ENCODE measurements at regions not wholly inside any gene's neighbourhood (a gene's known extent, or its start where the extent isn't known, plus 50 kb on each side); places are given as distances from the start of the nearest gene placed in this dataset.

- Histone ChIP-seq H3K27ac (ENCODE audit: low read depth, low read length) (no peak overlapping the region), H3K36me3 (ENCODE audit: control insufficient read depth in 1 of 2, insufficient read depth in 2 of 2, low read length in 2 of 2) (no peaks in the 10 kb centered on the region), H3K27me3 (ENCODE audit: control insufficient read depth in 1 of 2, insufficient read depth in 2 of 2, low read length in 2 of 2) (no peaks in the 10 kb centered on the region), H3K9ac (ENCODE audit: low read depth in 1 of 2, low read length in 2 of 2) (no peak overlapping the region), H3K4me1 (ENCODE audit: control insufficient read depth in 1 of 2, insufficient read depth in 2 of 2, low read length in 2 of 2) (no peaks in the 10 kb centered on the region), H3K4me3 (ENCODE audit: low read depth in 1 of 2, low read length in 2 of 2) (no peak overlapping the region), H3K9me3 (ENCODE audit: control insufficient read depth in 1 of 2, low read length in 2 of 2) (peaks cover 0 to 5% of the 10 kb centered on the region in 2 donors)
Measured at GRCh38 chr22:49608660-49609059, 219.0 kb downstream of the BRD1 start.

- H3K27me3 ChIP-seq (ENCODE audit: control insufficient read depth in 1 of 2, insufficient read depth in 2 of 2, low read length in 2 of 2) = no peaks in the 10 kb centered on the region
- H3K36me3 ChIP-seq (ENCODE audit: control insufficient read depth in 1 of 2, insufficient read depth in 2 of 2, low read length in 2 of 2) = no peaks in the 10 kb centered on the region
- H3K27ac ChIP-seq (ENCODE audit: low read depth, low read length) = no peak overlapping the region
- H3K4me1 ChIP-seq (ENCODE audit: control insufficient read depth in 1 of 2, insufficient read depth in 2 of 2, low read length in 2 of 2) = no peaks in the 10 kb centered on the region
- H3K9ac ChIP-seq (ENCODE audit: low read depth in 1 of 2, low read length in 2 of 2) = no peak overlapping the region
- no peak overlapping the region for H3K4me3 ChIP-seq (ENCODE audit: low read depth in 1 of 2, low read length in 2 of 2)
- peaks cover 0 to 5% of the 10 kb centered on the region in 2 donors for H3K9me3 ChIP-seq (ENCODE audit: control insufficient read depth in 1 of 2, low read length in 2 of 2)
Measured at GRCh38 chr22:49608228-49608627, 219.4 kb downstream of the BRD1 start.

DNA sequence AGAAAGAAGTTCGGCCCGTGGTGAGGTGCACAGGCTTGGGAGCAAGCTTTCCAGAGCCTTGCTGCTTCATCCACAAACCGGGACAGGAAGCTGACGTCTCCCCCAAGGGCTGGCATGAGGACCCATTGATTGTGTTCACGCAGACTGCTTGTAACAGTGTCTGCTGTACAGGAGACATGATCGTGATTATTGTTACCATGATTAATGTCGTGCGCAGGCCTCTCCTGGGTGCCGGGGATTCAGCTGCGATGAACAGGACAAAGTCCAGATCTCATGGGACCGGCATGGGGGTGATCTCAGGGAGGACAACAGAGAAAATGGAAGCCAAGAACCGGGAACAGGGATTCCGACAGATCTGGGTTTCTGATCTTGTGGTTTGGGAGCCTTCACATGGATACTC is 219.9 kb downstream of the BRD1 start:
- Histone ChIP-seq H3K9me3 (ENCODE audit: control insufficient read depth in 1 of 2, low read length in 2 of 2) (peaks cover 0 to 5% of the 10 kb centered on the region in 2 donors), H3K4me1 (ENCODE audit: control insufficient read depth in 1 of 2, insufficient read depth in 2 of 2, low read length in 2 of 2) (no peaks in the 10 kb centered on the region), H3K27me3 (ENCODE audit: control insufficient read depth in 1 of 2, insufficient read depth in 2 of 2, low read length in 2 of 2) (no peaks in the 10 kb centered on the region), H3K27ac (ENCODE audit: low read depth, low read length) (no peak overlapping the region), H3K4me3 (ENCODE audit: low read depth in 1 of 2, low read length in 2 of 2) (no peak overlapping the region), H3K36me3 (ENCODE audit: control insufficient read depth in 1 of 2, insufficient read depth in 2 of 2, low read length in 2 of 2) (no peaks in the 10 kb centered on the region), H3K9ac (ENCODE audit: low read depth in 1 of 2, low read length in 2 of 2) (no peak overlapping the region)

- Histone ChIP-seq H3K9me3 (ENCODE audit: control insufficient read depth in 1 of 2, low read length in 2 of 2) (peaks cover 0 to 5% of the 10 kb centered on the region in 2 donors), H3K36me3 (ENCODE audit: control insufficient read depth in 1 of 2, insufficient read depth in 2 of 2, low read length in 2 of 2) (no peaks in the 10 kb centered on the region), H3K9ac (ENCODE audit: low read depth in 1 of 2, low read length in 2 of 2) (no peak overlapping the region), H3K4me1 (ENCODE audit: control insufficient read depth in 1 of 2, insufficient read depth in 2 of 2, low read length in 2 of 2) (no peaks in the 10 kb centered on the region), H3K27me3 (ENCODE audit: control insufficient read depth in 1 of 2, insufficient read depth in 2 of 2, low read length in 2 of 2) (no peaks in the 10 kb centered on the region), H3K4me3 (ENCODE audit: low read depth in 1 of 2, low read length in 2 of 2) (no peak overlapping the region), H3K27ac (ENCODE audit: low read depth, low read length) (no peak overlapping the region)
Measured at GRCh38 chr22:49606562-49607290, 220.9 kb downstream of the BRD1 start.

DNA sequence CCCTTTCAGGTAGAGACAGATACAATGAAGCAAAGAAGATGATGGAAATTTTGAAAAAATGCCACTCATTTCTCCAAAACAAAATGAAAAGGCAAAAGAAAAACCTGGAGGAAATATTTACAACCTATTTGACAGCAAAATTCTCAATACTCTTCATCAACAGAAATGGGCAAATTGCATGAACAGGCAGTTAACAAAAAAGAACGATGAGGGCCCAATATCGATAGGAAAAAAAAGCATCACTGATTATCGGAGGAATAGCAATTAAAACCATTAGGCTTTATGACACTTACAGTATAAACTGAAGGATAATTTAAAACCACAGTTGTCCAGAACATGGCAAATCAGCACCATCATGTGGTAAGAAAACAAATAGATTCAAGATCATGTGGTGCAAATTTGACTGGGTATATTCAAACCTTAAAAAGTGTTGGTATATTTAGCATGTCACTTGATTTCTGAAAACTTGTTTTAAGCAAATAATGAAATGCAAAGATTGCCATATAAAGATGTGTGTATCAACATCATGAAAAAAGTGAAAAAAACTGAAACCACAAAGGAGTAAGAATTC is 222.9 kb downstream of the BRD1 start:
- H3K9me3 ChIP-seq (ENCODE audit: control insufficient read depth in 1 of 2, low read length in 2 of 2) = peaks cover 0 to 5% of the 10 kb centered on the region in 2 donors
- no peak overlapping the region for H3K27ac ChIP-seq (ENCODE audit: low read depth, low read length)
- H3K4me1 ChIP-seq (ENCODE audit: control insufficient read depth in 1 of 2, insufficient read depth in 2 of 2, low read length in 2 of 2) = no peaks in the 10 kb centered on the region
- H3K36me3 ChIP-seq (ENCODE audit: control insufficient read depth in 1 of 2, insufficient read depth in 2 of 2, low read length in 2 of 2) = no peaks in the 10 kb centered on the region
- no peaks in the 10 kb centered on the region for H3K27me3 ChIP-seq (ENCODE audit: control insufficient read depth in 1 of 2, insufficient read depth in 2 of 2, low read length in 2 of 2)
- H3K4me3 ChIP-seq (ENCODE audit: low read depth in 1 of 2, low read length in 2 of 2) = no peak overlapping the region
- H3K9ac ChIP-seq (ENCODE audit: low read depth in 1 of 2, low read length in 2 of 2) = no peak overlapping the region

GRCh38 chr22:49603016-49603415 is 224.7 kb downstream of the BRD1 start:
- Histone ChIP-seq H3K9ac (ENCODE audit: low read depth in 1 of 2, low read length in 2 of 2) (no peak overlapping the region), H3K4me1 (ENCODE audit: control insufficient read depth in 1 of 2, insufficient read depth in 2 of 2, low read length in 2 of 2) (no peaks in the 10 kb centered on the region), H3K9me3 (ENCODE audit: control insufficient read depth in 1 of 2, low read length in 2 of 2) (peaks cover 0 to 5% of the 10 kb centered on the region in 2 donors), H3K27ac (ENCODE audit: low read depth, low read length) (no peak overlapping the region), H3K36me3 (ENCODE audit: control insufficient read depth in 1 of 2, insufficient read depth in 2 of 2, low read length in 2 of 2) (no peaks in the 10 kb centered on the region), H3K27me3 (ENCODE audit: control insufficient read depth in 1 of 2, insufficient read depth in 2 of 2, low read length in 2 of 2) (no peaks in the 10 kb centered on the region), H3K4me3 (ENCODE audit: low read depth in 1 of 2, low read length in 2 of 2) (no peak overlapping the region)

- Histone ChIP-seq H3K4me3 (ENCODE audit: low read depth in 1 of 2, low read length in 2 of 2) (no peak overlapping the region), H3K36me3 (ENCODE audit: control insufficient read depth in 1 of 2, insufficient read depth in 2 of 2, low read length in 2 of 2) (no peaks in the 10 kb centered on the region), H3K9me3 (ENCODE audit: control insufficient read depth in 1 of 2, low read length in 2 of 2) (peaks cover 0 to 5% of the 10 kb centered on the region in 2 donors), H3K9ac (ENCODE audit: low read depth in 1 of 2, low read length in 2 of 2) (no peak overlapping the region), H3K27me3 (ENCODE audit: control insufficient read depth in 1 of 2, insufficient read depth in 2 of 2, low read length in 2 of 2) (no peaks in the 10 kb centered on the region), H3K4me1 (ENCODE audit: control insufficient read depth in 1 of 2, insufficient read depth in 2 of 2, low read length in 2 of 2) (no peaks in the 10 kb centered on the region), H3K27ac (ENCODE audit: low read depth, low read length) (no peak overlapping the region)
Measured at GRCh38 chr22:49602481-49602880, 225.2 kb downstream of the BRD1 start.

DNA sequence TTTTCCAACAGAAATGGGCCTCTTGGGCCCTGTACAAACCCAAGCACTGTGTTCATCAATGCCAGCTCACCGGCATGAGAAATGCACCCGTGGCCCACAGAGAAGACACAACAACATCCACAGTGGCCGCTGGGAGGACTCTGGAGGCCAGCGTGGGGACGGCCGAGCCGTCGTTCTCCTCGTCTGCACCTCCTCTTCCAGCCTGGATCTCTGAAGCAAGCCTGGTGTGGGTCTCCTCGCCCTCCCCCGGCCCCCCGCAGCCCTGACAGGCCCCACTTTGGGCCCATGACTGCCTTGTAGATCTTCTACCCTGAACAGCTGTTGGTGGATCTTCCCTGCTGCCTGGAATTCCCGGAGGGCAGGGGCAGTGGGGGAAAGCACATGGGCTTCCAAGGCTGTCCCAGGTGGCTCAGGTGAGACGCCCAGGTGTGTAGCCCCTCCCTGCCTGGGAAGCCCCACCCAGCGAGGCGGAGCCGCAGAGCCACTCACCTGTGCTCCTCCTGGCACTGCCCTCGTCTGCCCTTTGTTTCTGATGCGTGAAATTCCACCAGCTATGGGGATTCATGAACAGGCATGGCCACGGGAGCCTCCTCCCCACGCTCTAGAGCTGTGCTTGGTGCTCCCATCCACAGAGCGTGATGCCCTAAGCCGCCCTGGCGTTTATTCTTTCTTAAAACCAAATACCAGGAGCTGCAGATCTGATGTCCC is 225.9 kb downstream of the BRD1 start:
- Histone ChIP-seq H3K9ac (ENCODE audit: low read depth in 1 of 2, low read length in 2 of 2) (no peak overlapping the region), H3K36me3 (ENCODE audit: control insufficient read depth in 1 of 2, insufficient read depth in 2 of 2, low read length in 2 of 2) (no peaks in the 10 kb centered on the region), H3K4me3 (ENCODE audit: low read depth in 1 of 2, low read length in 2 of 2) (no peak overlapping the region), H3K27ac (ENCODE audit: low read depth, low read length) (no peak overlapping the region), H3K27me3 (ENCODE audit: control insufficient read depth in 1 of 2, insufficient read depth in 2 of 2, low read length in 2 of 2) (no peaks in the 10 kb centered on the region), H3K9me3 (ENCODE audit: control insufficient read depth in 1 of 2, low read length in 2 of 2) (peaks cover 0 to 5% of the 10 kb centered on the region in 2 donors), H3K4me1 (ENCODE audit: control insufficient read depth in 1 of 2, insufficient read depth in 2 of 2, low read length in 2 of 2) (no peaks in the 10 kb centered on the region)

- Histone ChIP-seq H3K9ac (ENCODE audit: low read depth in 1 of 2, low read length in 2 of 2) (no peak overlapping the region), H3K27ac (ENCODE audit: low read depth, low read length) (no peak overlapping the region), H3K4me3 (ENCODE audit: low read depth in 1 of 2, low read length in 2 of 2) (no peak overlapping the region), H3K4me1 (ENCODE audit: control insufficient read depth in 1 of 2, insufficient read depth in 2 of 2, low read length in 2 of 2) (no peaks in the 10 kb centered on the region), H3K9me3 (ENCODE audit: control insufficient read depth in 1 of 2, low read length in 2 of 2) (peaks cover 0 to 5% of the 10 kb centered on the region in 2 donors), H3K36me3 (ENCODE audit: control insufficient read depth in 1 of 2, insufficient read depth in 2 of 2, low read length in 2 of 2) (no peaks in the 10 kb centered on the region), H3K27me3 (ENCODE audit: control insufficient read depth in 1 of 2, insufficient read depth in 2 of 2, low read length in 2 of 2) (no peaks in the 10 kb centered on the region)
Measured at GRCh38 chr22:49600891-49601431, 226.7 kb downstream of the BRD1 start.

GRCh38 chr22:49600468-49600867 is 227.2 kb downstream of the BRD1 start:
- no peak overlapping the region for H3K4me3 ChIP-seq (ENCODE audit: low read depth in 1 of 2, low read length in 2 of 2)
- H3K36me3 ChIP-seq (ENCODE audit: control insufficient read depth in 1 of 2, insufficient read depth in 2 of 2, low read length in 2 of 2) = no peaks in the 10 kb centered on the region
- no peaks in the 10 kb centered on the region for H3K27me3 ChIP-seq (ENCODE audit: control insufficient read depth in 1 of 2, insufficient read depth in 2 of 2, low read length in 2 of 2)
- H3K9ac ChIP-seq (ENCODE audit: low read depth in 1 of 2, low read length in 2 of 2) = no peak overlapping the region
- H3K4me1 ChIP-seq (ENCODE audit: control insufficient read depth in 1 of 2, insufficient read depth in 2 of 2, low read length in 2 of 2) = no peaks in the 10 kb centered on the region
- no peak overlapping the region for H3K27ac ChIP-seq (ENCODE audit: low read depth, low read length)
- H3K9me3 ChIP-seq (ENCODE audit: control insufficient read depth in 1 of 2, low read length in 2 of 2) = peaks cover 0 to 2% of the 10 kb centered on the region in 2 donors

All from duodenal mucosa (tissue), 2 donors.